HG03097 (cell line): ENCODE measurements at regions not wholly inside any gene's neighbourhood (a gene's known extent, or its start where the extent isn't known, plus 50 kb on each side); places are given as distances from the start of the nearest gene placed in this dataset.

Source experiments
- ATAC-seq: cut with Tn5 transposase; IDR thresholded peaks from one replicate; pipeline ENCODE4 v1.9.1; 2021; ENCODE audit not compliant: unreplicated experiment, low FRiP score

- ATAC-seq: no peak
These were observed 142.7 kb downstream of the VAPA start for GRCh38 chr18:10056506-10056905.

- ATAC-seq: no peak
These were observed 143.6 kb downstream of the VAPA start for GRCh38 chr18:10057401-10057893.

- ATAC-seq: no peak
These were observed 144.3 kb downstream of the VAPA start for GRCh38 chr18:10057894-10058791.

- ATAC-seq: no peak
These were observed 146.0 kb downstream of the VAPA start for GRCh38 chr18:10059610-10060468.

- no peak for ATAC-seq
These were observed 146.6 kb downstream of the VAPA start for GRCh38 chr18:10060469-10060782.

- no peak for ATAC-seq
These were observed 147.0 kb downstream of the VAPA start for GRCh38 chr18:10060841-10061240.

- ATAC-seq: no peak
These were observed 147.8 kb downstream of the VAPA start for GRCh38 chr18:10061566-10062140.

- ATAC-seq: no peak
These were observed 148.8 kb downstream of the VAPA start for GRCh38 chr18:10062302-10063300.

- ATAC-seq: no peak
These were observed 149.7 kb downstream of the VAPA start for GRCh38 chr18:10063489-10063888.

GRCh38 chr18:10064267-10064666 lies 150.5 kb downstream of the VAPA start:
- no peak for ATAC-seq

GRCh38 chr18:10065296-10065695 lies 151.5 kb downstream of the VAPA start:
- ATAC-seq: no peak

- no peak for ATAC-seq
These were observed 154.1 kb downstream of the VAPA start for GRCh38 chr18:10067670-10068659.

- ATAC-seq: no peak
These were observed 155.2 kb downstream of the VAPA start for GRCh38 chr18:10068766-10069567.

GRCh38 chr18:10070561-10071000 lies 156.8 kb downstream of the VAPA start:
- no peak for ATAC-seq

- no peak for ATAC-seq
These were observed 158.9 kb downstream of the VAPA start for GRCh38 chr18:10072671-10073175.

GRCh38 chr18:10074110-10074509 lies 160.3 kb downstream of the VAPA start:
- ATAC-seq: no peak

GRCh38 chr18:10074728-10075127 lies 160.9 kb downstream of the VAPA start:
- ATAC-seq: no peak
